ENCODE measurements at regions not wholly inside any gene's neighbourhood (a gene's known extent, or its start where the extent isn't known, plus 50 kb on each side); places are given as distances from the start of the nearest gene placed in this dataset.
"Not testable (repeated sequence)": the region's sequence is repeated elsewhere in the genome, so short reads cannot be mapped to it uniquely, and the experiment has no call there.

GRCh38 chr16:88224131-88224898 is 158.4 kb upstream of the ZNF469 start:
- H3K4me3 ChIP-seq (ENCODE audit: low read depth, low read length, poor library complexity, severe bottlenecking); H3K4me1 ChIP-seq (ENCODE audit: insufficient read depth, low read length, poor library complexity, severe bottlenecking); H3K9me3 ChIP-seq (ENCODE audit: low read depth, low read length, poor library complexity, severe bottlenecking); CTCF ChIA-PET; H3K36me3 ChIP-seq (ENCODE audit: insufficient read depth, low read length, poor library complexity, severe bottlenecking); DNase-seq (ENCODE audit: low spot score); BruUV-seq (replicated peaks); intact Hi-C loops (cut with micrococcal nuclease; ENCODE audit: unreplicated experiment); H3K27me3 ChIP-seq (replicated peaks; ENCODE audit: insufficient read depth, low read depth, low read length, poor library complexity); H3K27ac ChIP-seq (ENCODE audit: low read depth, low read length, poor library complexity, severe bottlenecking); POLR2A ChIA-PET (ENCODE audit: low non-redundant PET): not testable (repeated sequence)

- DNase-seq (ENCODE audit: low spot score); POLR2A ChIA-PET (ENCODE audit: low non-redundant PET); H3K27me3 ChIP-seq (replicated peaks; ENCODE audit: insufficient read depth, low read depth, low read length, poor library complexity); H3K27ac ChIP-seq (ENCODE audit: low read depth, low read length, poor library complexity, severe bottlenecking); BruUV-seq (replicated peaks); H3K4me1 ChIP-seq (ENCODE audit: insufficient read depth, low read length, poor library complexity, severe bottlenecking); CTCF ChIA-PET; intact Hi-C loops (cut with micrococcal nuclease; ENCODE audit: unreplicated experiment); H3K9me3 ChIP-seq (ENCODE audit: low read depth, low read length, poor library complexity, severe bottlenecking); H3K36me3 ChIP-seq (ENCODE audit: insufficient read depth, low read length, poor library complexity, severe bottlenecking); H3K4me3 ChIP-seq (ENCODE audit: low read depth, low read length, poor library complexity, severe bottlenecking): not testable (repeated sequence)
Measured at GRCh38 chr16:88225640-88226230, 157.0 kb upstream of the ZNF469 start.

- H3K27me3 ChIP-seq (replicated peaks; ENCODE audit: insufficient read depth, low read depth, low read length, poor library complexity); H3K4me1 ChIP-seq (ENCODE audit: insufficient read depth, low read length, poor library complexity, severe bottlenecking); intact Hi-C loops (cut with micrococcal nuclease; ENCODE audit: unreplicated experiment); H3K4me3 ChIP-seq (ENCODE audit: low read depth, low read length, poor library complexity, severe bottlenecking); DNase-seq (ENCODE audit: low spot score); POLR2A ChIA-PET (ENCODE audit: low non-redundant PET); H3K27ac ChIP-seq (ENCODE audit: low read depth, low read length, poor library complexity, severe bottlenecking); CTCF ChIA-PET; BruUV-seq (replicated peaks); H3K36me3 ChIP-seq (ENCODE audit: insufficient read depth, low read length, poor library complexity, severe bottlenecking); H3K9me3 ChIP-seq (ENCODE audit: low read depth, low read length, poor library complexity, severe bottlenecking): not testable (repeated sequence)
Measured at GRCh38 chr16:88226302-88226701, 156.5 kb upstream of the ZNF469 start.

- H3K27ac ChIP-seq (ENCODE audit: low read depth, low read length, poor library complexity, severe bottlenecking); BruUV-seq (replicated peaks); H3K27me3 ChIP-seq (replicated peaks; ENCODE audit: insufficient read depth, low read depth, low read length, poor library complexity); H3K9me3 ChIP-seq (ENCODE audit: low read depth, low read length, poor library complexity, severe bottlenecking); POLR2A ChIA-PET (ENCODE audit: low non-redundant PET); intact Hi-C loops (cut with micrococcal nuclease; ENCODE audit: unreplicated experiment); DNase-seq (ENCODE audit: low spot score); CTCF ChIA-PET; H3K36me3 ChIP-seq (ENCODE audit: insufficient read depth, low read length, poor library complexity, severe bottlenecking); H3K4me1 ChIP-seq (ENCODE audit: insufficient read depth, low read length, poor library complexity, severe bottlenecking); H3K4me3 ChIP-seq (ENCODE audit: low read depth, low read length, poor library complexity, severe bottlenecking): not testable (repeated sequence)
Measured at GRCh38 chr16:88227026-88227721, 155.6 kb upstream of the ZNF469 start.

- H3K27ac ChIP-seq (ENCODE audit: low read depth, low read length, poor library complexity, severe bottlenecking); CTCF ChIA-PET; H3K4me1 ChIP-seq (ENCODE audit: insufficient read depth, low read length, poor library complexity, severe bottlenecking); DNase-seq (ENCODE audit: low spot score); H3K4me3 ChIP-seq (ENCODE audit: low read depth, low read length, poor library complexity, severe bottlenecking); H3K27me3 ChIP-seq (replicated peaks; ENCODE audit: insufficient read depth, low read depth, low read length, poor library complexity); BruUV-seq (replicated peaks); H3K36me3 ChIP-seq (ENCODE audit: insufficient read depth, low read length, poor library complexity, severe bottlenecking); POLR2A ChIA-PET (ENCODE audit: low non-redundant PET); H3K9me3 ChIP-seq (ENCODE audit: low read depth, low read length, poor library complexity, severe bottlenecking); intact Hi-C loops (cut with micrococcal nuclease; ENCODE audit: unreplicated experiment): not testable (repeated sequence)
Measured at GRCh38 chr16:88227722-88228482, 154.9 kb upstream of the ZNF469 start.

- H3K4me1 ChIP-seq (ENCODE audit: insufficient read depth, low read length, poor library complexity, severe bottlenecking); BruUV-seq (replicated peaks); H3K36me3 ChIP-seq (ENCODE audit: insufficient read depth, low read length, poor library complexity, severe bottlenecking); H3K9me3 ChIP-seq (ENCODE audit: low read depth, low read length, poor library complexity, severe bottlenecking); H3K27ac ChIP-seq (ENCODE audit: low read depth, low read length, poor library complexity, severe bottlenecking); POLR2A ChIA-PET (ENCODE audit: low non-redundant PET); H3K27me3 ChIP-seq (replicated peaks; ENCODE audit: insufficient read depth, low read depth, low read length, poor library complexity); H3K4me3 ChIP-seq (ENCODE audit: low read depth, low read length, poor library complexity, severe bottlenecking); CTCF ChIA-PET; DNase-seq (ENCODE audit: low spot score); intact Hi-C loops (cut with micrococcal nuclease; ENCODE audit: unreplicated experiment): not testable (repeated sequence)
Measured at GRCh38 chr16:88228751-88229150, 154.0 kb upstream of the ZNF469 start.

- H3K36me3 ChIP-seq (ENCODE audit: insufficient read depth, low read length, poor library complexity, severe bottlenecking); H3K27me3 ChIP-seq (replicated peaks; ENCODE audit: insufficient read depth, low read depth, low read length, poor library complexity); BruUV-seq (replicated peaks); H3K9me3 ChIP-seq (ENCODE audit: low read depth, low read length, poor library complexity, severe bottlenecking); H3K4me1 ChIP-seq (ENCODE audit: insufficient read depth, low read length, poor library complexity, severe bottlenecking); H3K4me3 ChIP-seq (ENCODE audit: low read depth, low read length, poor library complexity, severe bottlenecking); POLR2A ChIA-PET (ENCODE audit: low non-redundant PET); intact Hi-C loops (cut with micrococcal nuclease; ENCODE audit: unreplicated experiment); CTCF ChIA-PET; H3K27ac ChIP-seq (ENCODE audit: low read depth, low read length, poor library complexity, severe bottlenecking); DNase-seq (ENCODE audit: low spot score): not testable (repeated sequence)
Measured at GRCh38 chr16:88229710-88230109, 153.0 kb upstream of the ZNF469 start.

Data from A673 (cell line).